ENCODE measurements at regions not wholly inside any gene's neighbourhood (a gene's known extent, or its start where the extent isn't known, plus 50 kb on each side); places are given as distances from the start of the nearest gene placed in this dataset.

DNA sequence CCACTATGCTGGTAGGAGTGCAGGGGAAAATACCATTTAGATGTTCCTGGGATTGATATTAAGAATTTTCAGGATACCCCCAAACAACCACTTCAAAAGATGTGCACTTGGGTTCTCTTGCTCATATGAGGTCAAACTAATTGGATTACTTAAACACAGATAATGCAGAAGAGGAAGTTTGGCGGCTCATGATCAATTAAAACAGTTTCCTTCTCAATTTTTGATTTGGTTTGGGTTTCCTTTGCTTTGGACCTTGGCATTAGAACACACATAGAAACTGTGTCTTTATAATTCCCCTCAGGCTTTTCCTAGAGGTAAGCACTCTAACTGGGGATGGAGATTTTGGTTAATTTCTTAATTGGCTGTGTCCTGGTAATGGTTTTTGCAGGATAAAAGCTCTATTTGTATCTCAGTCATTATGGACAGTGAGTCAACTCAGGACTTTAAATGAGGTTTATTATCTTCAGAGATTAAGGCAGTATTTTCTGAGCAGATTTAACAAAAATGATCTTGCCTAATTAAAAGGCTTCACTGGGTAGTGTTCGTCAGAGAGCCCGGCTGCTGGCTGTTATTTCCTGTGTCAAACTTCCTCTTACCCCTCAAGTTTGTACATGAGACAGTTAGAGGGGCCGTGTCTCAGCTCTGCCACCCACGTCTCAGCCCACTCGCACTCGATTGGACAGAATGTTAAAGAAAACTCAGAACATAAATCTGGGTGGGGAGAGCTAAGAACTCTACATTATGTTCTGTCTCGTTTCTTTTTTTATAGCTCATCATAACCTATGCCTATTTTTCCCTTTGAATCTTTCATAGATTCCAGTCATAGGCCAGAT, 50.3 kb upstream of the PREP start:
- no peak overlapping the region for H3K4me3 Mint-ChIP-seq (ENCODE audit: unreplicated experiment)
- TF ChIP-seq, protein P1, sequence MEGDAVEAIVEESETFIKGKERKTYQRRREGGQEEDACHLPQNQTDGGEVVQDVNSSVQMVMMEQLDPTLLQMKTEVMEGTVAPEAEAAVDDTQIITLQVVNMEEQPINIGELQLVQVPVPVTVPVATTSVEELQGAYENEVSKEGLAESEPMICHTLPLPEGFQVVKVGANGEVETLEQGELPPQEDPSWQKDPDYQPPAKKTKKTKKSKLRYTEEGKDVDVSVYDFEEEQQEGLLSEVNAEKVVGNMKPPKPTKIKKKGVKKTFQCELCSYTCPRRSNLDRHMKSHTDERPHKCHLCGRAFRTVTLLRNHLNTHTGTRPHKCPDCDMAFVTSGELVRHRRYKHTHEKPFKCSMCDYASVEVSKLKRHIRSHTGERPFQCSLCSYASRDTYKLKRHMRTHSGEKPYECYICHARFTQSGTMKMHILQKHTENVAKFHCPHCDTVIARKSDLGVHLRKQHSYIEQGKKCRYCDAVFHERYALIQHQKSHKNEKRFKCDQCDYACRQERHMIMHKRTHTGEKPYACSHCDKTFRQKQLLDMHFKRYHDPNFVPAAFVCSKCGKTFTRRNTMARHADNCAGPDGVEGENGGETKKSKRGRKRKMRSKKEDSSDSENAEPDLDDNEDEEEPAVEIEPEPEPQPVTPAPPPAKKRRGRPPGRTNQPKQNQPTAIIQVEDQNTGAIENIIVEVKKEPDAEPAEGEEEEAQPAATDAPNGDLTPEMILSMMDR (IDR thresholded peaks at IDR 0.05), result no peak
- H3K36me3 Mint-ChIP-seq (ENCODE audit: low read depth), result no peaks in the 10 kb centered on the region
- peak overlapping the region; percentile 32 for H3K27ac Mint-ChIP-seq (ENCODE audit: unreplicated experiment)
- DNase-seq (ENCODE audit: low spot score), result no peak
- peaks cover 4% of the 10 kb centered on the region for H3K4me1 Mint-ChIP-seq (ENCODE audit: low read depth)
- H3K9me3 Mint-ChIP-seq (ENCODE audit: low read depth), result peaks cover 6% of the 10 kb centered on the region
- H3K27me3 Mint-ChIP-seq (ENCODE audit: low read depth), result no peaks in the 10 kb centered on the region
